ENCODE measurements at regions not wholly inside any gene's neighbourhood (a gene's known extent, or its start where the extent isn't known, plus 50 kb on each side); places are given as distances from the start of the nearest gene placed in this dataset.

DNA sequence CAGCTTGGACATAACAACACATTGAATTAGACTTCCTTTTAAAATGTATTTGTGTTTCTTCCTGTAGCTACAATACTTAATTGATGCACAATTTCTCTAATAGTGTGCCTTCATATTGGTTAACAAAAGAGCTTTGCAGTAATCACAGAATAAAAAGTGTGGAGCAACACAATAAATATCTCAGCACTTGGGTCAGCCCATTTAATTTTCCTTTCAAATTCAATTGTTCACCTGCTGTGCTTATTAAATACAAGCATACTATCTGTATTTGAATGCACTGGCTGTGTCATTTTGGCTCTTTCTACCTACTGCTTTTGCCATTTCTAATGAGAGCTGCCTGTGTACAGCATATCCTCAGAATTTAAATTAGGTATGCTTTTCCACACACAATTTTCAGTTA lies 1641.3 kb upstream of the SLC39A10 start:
- Histone ChIP-seq H3K4me1 (no peaks in the 10 kb centered on the region), H3K36me3 (no peaks in the 10 kb centered on the region), H3K27ac (no peak overlapping the region), H3K27me3 (no peaks in the 10 kb centered on the region), H3K4me3 (replicated peaks in 1 of 3) (no peak overlapping the region), H3K9me3 (no peaks in the 10 kb centered on the region)
- intact Hi-C loops (cut with DNase I) = no loop called here
- TF ChIP-seq POLR2A (IDR thresholded peaks at IDR 0.05) = no peak
- TF ChIP-seq, protein P1, sequence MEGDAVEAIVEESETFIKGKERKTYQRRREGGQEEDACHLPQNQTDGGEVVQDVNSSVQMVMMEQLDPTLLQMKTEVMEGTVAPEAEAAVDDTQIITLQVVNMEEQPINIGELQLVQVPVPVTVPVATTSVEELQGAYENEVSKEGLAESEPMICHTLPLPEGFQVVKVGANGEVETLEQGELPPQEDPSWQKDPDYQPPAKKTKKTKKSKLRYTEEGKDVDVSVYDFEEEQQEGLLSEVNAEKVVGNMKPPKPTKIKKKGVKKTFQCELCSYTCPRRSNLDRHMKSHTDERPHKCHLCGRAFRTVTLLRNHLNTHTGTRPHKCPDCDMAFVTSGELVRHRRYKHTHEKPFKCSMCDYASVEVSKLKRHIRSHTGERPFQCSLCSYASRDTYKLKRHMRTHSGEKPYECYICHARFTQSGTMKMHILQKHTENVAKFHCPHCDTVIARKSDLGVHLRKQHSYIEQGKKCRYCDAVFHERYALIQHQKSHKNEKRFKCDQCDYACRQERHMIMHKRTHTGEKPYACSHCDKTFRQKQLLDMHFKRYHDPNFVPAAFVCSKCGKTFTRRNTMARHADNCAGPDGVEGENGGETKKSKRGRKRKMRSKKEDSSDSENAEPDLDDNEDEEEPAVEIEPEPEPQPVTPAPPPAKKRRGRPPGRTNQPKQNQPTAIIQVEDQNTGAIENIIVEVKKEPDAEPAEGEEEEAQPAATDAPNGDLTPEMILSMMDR (IDR thresholded peaks at IDR 0.05) = no peak
- no peak for DNase-seq

DNA sequence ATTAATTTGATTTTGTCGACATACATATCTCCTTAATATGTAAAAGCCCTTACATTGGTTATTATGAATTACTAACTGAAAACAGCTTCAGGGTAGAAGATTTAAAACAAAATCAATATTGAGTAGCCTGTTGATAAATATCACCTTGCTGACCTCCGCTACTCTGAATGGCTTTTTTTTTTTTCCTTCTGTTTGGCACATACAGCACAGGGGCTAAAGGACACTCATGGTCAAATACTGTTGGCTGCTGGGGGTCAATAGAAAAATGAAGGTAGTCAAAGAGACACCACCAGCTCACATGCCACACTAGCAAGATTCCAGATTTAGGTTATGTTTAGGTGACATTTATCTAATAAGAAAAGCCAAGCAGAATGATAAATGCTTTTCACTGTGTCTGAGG lies 1642.4 kb upstream of the SLC39A10 start:
- 90 to 98% methylated on average over 2 of the region's 2 CpGs for WGBS, 2 donors
- no peak for DNase-seq
- H3K27me3 ChIP-seq = no peaks in the 10 kb centered on the region

DNA sequence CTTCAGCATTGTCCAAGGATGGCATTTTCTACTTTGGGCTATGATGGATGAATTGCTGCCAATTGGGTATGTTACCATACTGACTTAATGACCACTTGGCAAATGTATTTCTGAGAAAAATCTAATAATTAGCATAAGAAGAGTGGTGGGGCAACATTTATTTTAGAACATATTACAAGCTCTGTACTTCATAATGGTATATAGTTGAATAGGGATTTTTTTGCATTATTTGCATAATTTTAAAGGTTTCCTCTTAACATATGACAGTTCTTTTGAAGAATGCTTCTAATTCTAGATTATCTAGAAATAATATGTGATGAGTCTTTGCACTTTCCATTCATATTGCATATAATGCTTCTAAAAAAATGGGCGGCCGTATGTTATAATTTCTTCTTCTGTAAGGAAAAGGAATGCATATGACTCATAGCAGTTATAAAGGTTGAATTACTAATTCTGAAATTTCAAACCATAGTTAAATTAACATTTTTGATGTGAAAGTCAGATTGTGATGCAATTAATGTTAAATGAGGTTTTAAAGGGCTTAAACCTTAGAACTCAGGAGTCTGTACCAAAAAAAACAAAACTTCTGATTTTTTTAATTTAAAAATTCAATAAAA lies 1652.3 kb upstream of the SLC39A10 start:
- Histone ChIP-seq H3K27me3 (no peaks in the 10 kb centered on the region), H3K4me3 (replicated peaks in 1 of 3) (no peak overlapping the region), H3K36me3 (no peaks in the 10 kb centered on the region), H3K4me1 (no peaks in the 10 kb centered on the region), H3K9me3 (no peaks in the 10 kb centered on the region), H3K27ac (no peak overlapping the region)
- no peak for DNase-seq
- intact Hi-C loops (cut with DNase I) = no loop called here
- TF ChIP-seq, protein P1 (IDR thresholded peaks at IDR 0.05) = no peak
- no peak for TF ChIP-seq POLR2A (IDR thresholded peaks at IDR 0.05)
- 92 to 95% methylated on average over 2 of the region's 2 CpGs for WGBS, 2 donors

More for the DNA sequence above, 1642.4 kb upstream of the SLC39A10 start:
- H3K9me3 ChIP-seq = no peaks in the 10 kb centered on the region
- no peaks in the 10 kb centered on the region for H3K36me3 ChIP-seq
- intact Hi-C loops (cut with DNase I) = no loop called here
- no peak for TF ChIP-seq POLR2A (IDR thresholded peaks at IDR 0.05)
- TF ChIP-seq, protein P1 (IDR thresholded peaks at IDR 0.05) = no peak
- H3K4me1 ChIP-seq = no peaks in the 10 kb centered on the region
- H3K4me3 ChIP-seq (replicated peaks in 1 of 3) = no peak overlapping the region
- H3K27ac ChIP-seq = no peak overlapping the region

DNA sequence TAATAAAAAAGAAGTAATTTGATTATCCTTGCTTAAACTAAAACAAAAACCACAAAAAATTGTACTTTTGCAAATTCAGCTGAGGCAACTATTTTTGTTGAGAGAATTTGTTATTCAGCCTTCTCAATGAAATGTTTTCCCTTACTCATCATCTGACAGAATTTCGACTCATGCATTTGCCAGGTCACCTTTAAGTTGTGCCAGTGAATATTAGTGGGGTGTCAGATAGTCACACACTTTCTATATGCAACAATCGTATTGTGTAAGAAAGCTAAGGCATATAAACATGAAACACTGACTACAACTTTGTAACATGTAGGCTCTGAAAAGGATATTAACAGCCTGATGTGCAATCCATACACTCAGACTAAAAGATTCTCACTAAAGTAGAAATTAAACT lies 1653.1 kb upstream of the SLC39A10 start:
- no peak for TF ChIP-seq POLR2A (IDR thresholded peaks at IDR 0.05)
- TF ChIP-seq, protein P1 (IDR thresholded peaks at IDR 0.05) = no peak
- Histone ChIP-seq H3K9me3 (no peaks in the 10 kb centered on the region), H3K36me3 (no peaks in the 10 kb centered on the region), H3K27me3 (no peaks in the 10 kb centered on the region), H3K4me1 (no peaks in the 10 kb centered on the region), H3K27ac (no peak overlapping the region), H3K4me3 (replicated peaks in 1 of 3) (no peak overlapping the region)
- 86 to 88% methylated on average over 2 of the region's 2 CpGs for WGBS, 2 donors
- intact Hi-C loops (cut with DNase I) = no loop called here
- DNase-seq = no peak

DNA sequence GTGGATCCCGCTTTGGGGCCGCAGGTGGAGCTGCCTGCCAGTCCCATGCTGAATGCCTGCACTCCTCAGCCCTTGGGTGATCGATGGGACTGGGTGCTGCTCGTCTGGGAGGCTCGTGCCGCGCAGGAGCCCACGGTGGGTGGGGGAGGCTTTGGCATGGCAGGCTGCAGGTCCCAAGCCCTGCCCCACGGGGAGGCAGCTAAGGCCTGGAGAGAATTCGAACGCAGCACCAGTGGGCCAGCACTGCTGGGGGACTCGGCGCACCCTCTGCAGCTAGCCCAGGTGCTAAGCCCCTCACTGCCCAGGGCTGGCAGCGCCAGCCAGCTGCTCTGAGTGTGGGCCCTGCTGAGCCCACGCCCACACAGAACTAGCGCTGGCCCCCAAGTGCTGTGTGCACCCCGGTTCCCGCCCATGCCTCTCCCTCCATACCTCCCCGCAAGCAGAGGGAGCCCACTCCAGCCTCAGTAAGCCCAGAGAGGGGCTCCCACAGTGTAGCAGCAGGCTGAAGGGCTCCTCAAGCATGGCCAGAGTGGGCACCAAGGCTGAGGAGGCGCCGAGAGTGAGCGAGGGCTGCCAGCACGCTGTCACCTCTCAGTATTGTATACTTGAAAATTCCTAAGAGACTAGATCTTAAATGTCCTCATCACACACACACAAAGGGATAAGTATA lies 1654.2 kb upstream of the SLC39A10 start:
- Histone ChIP-seq H3K4me1 (no peaks in the 10 kb centered on the region), H3K36me3 (no peaks in the 10 kb centered on the region), H3K9me3 (no peaks in the 10 kb centered on the region), H3K27me3 (no peaks in the 10 kb centered on the region), H3K27ac (no peak overlapping the region), H3K4me3 (replicated peaks in 1 of 3) (no peak overlapping the region)
- WGBS, 2 donors = 83 to 84% methylated on average over 13 to 17 of the region's 23 CpGs
- intact Hi-C loops (cut with DNase I) = no loop called here
- TF ChIP-seq POLR2A (IDR thresholded peaks at IDR 0.05) = no peak
- TF ChIP-seq, protein P1 (IDR thresholded peaks at IDR 0.05) = no peak
- no peak for DNase-seq
